ENCODE measurements at regions not wholly inside any gene's neighbourhood (a gene's known extent, or its start where the extent isn't known, plus 50 kb on each side); places are given as distances from the start of the nearest gene placed in this dataset.

DNA sequence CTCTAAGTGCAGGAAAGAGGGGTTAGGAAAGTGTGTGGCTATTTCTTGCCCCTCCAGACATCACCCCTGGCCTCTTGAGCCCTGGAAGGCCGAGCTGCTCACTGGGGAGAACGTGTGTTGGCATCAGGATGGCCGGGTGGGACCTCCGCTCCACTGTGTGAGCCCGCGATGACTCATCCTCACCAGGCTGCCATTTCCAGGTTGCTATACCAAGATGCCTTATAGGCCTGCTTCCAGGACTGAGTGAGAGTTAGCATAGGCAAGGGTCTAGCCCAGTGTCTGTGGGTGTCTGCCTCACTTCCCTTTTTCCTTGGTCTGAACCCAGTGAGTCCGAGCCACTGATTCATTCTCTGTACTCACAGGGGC lies 105.0 kb downstream of the MRPL14 start:
- Histone ChIP-seq H3K79me2 (ENCODE audit: insufficient read depth, low read length) (no peaks in the 10 kb centered on the region), H3K4me2 (replicated peaks; ENCODE audit: extremely low read depth, low read length, poor library complexity, severe bottlenecking) (no peak overlapping the region), H3K9me3 (replicated peaks in 1 of 2; ENCODE audit: control insufficient read depth in 1 of 2, insufficient read depth in 1 of 2, low read length in 2 of 2) (peaks cover 0 to 2% of the 10 kb centered on the region in 2 donors), H3K9ac (ENCODE audit: insufficient read depth, low read length, poor library complexity, severe bottlenecking) (no peak overlapping the region), H4K20me1 (ENCODE audit: insufficient read depth, low read length) (no peaks in the 10 kb centered on the region), H3K4me3 (replicated peaks in 1 of 3; ENCODE audit: low read depth in 2 of 3, low read length in 3 of 3) (no peak overlapping the region), H3K27ac (ENCODE audit: low read depth in 1 of 2, low read length in 2 of 2) (no peak overlapping the region), H3K36me3 (replicated peaks in 1 of 2; ENCODE audit: control insufficient read depth in 1 of 2, insufficient read depth in 2 of 2, low read length in 2 of 2) (no peaks in the 10 kb centered on the region), H3K4me1 (ENCODE audit: control insufficient read depth in 1 of 2, insufficient read depth in 2 of 2, low read length in 2 of 2) (peaks cover 0 to 8% of the 10 kb centered on the region in 2 donors), H3K27me3 (ENCODE audit: control insufficient read depth in 2 of 2, insufficient read depth in 2 of 2, low read length in 2 of 2) (peaks cover 0 to 2% of the 10 kb centered on the region in 2 donors), H2AFZ (ENCODE audit: insufficient read depth, low read depth, low read length, poor library complexity, severe bottlenecking) (no peak overlapping the region)
- TF ChIP-seq, protein P1, sequence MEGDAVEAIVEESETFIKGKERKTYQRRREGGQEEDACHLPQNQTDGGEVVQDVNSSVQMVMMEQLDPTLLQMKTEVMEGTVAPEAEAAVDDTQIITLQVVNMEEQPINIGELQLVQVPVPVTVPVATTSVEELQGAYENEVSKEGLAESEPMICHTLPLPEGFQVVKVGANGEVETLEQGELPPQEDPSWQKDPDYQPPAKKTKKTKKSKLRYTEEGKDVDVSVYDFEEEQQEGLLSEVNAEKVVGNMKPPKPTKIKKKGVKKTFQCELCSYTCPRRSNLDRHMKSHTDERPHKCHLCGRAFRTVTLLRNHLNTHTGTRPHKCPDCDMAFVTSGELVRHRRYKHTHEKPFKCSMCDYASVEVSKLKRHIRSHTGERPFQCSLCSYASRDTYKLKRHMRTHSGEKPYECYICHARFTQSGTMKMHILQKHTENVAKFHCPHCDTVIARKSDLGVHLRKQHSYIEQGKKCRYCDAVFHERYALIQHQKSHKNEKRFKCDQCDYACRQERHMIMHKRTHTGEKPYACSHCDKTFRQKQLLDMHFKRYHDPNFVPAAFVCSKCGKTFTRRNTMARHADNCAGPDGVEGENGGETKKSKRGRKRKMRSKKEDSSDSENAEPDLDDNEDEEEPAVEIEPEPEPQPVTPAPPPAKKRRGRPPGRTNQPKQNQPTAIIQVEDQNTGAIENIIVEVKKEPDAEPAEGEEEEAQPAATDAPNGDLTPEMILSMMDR (IDR thresholded peaks at IDR 0.05): no peak
- intact Hi-C loops (cut with micrococcal nuclease): no loop called here
- Mint-ChIP-seq H3K27me3 (ENCODE audit: low read depth in 3 of 3) (peaks cover 12 to 14% (median 13%) of the 10 kb centered on the region in 3 donors), H3K27ac (peak overlapping the region in 3 of 7 donors; percentile 49 to 91 (median 57)), H3K36me3 (peaks cover 0 to 6% of the 10 kb centered on the region in 2 donors), H3K4me3 (no peak overlapping the region), H3K9me3 (peaks cover 0 to 10% (median 6%) of the 10 kb centered on the region in 7 donors), H3K4me1 (peaks cover 16% of the 10 kb centered on the region)
- WGBS (ENCODE audit: insufficient coverage): 63% methylated on average over 5 of the region's 7 CpGs
- peak; percentile 70 to 84 (median 78) for DNase-seq

DNA sequence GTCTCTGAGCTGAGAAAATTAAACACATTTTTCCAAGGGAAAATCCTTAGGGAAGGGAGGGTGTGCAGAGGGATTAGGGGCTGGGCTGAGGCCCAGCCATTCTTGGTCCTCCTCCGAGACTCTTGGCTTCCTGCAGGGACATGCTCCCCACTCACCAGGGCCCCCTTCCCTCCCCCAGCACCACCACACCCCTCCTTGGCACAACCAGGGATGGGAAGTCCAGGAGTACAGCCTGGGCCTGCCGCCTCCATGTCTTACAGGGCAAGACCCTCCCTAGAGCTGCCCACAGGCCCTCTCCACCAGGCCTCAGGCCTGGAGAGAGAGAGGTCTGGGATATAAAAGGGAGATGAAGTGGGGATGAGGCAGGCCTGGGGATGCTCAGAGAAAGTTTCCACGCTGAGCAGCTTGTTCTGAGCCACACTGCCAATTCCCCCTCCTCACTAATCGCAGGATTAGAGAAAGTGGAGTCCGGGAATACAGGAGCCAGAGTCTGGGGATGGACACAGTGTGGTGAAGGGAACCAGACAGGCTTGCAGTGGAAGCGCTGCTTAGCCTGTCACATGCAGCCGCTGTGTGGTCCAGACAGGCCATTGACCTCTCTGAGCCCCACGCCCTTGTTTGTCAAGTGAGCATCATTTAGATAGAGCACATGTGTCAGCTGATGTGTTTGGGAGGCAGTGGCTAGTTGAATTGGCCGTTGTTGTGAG lies 105.5 kb downstream of the MRPL14 start:
- no peaks in the 10 kb centered on the region for H4K20me1 ChIP-seq (ENCODE audit: insufficient read depth, low read length)
- no peak overlapping the region for H3K9ac ChIP-seq (ENCODE audit: insufficient read depth, low read length, poor library complexity, severe bottlenecking)
- intact Hi-C loops (cut with micrococcal nuclease): no loop called here
- peaks cover 0 to 6% of the 10 kb centered on the region in 2 donors for H3K36me3 Mint-ChIP-seq
- H3K4me1 ChIP-seq (ENCODE audit: control insufficient read depth in 1 of 2, insufficient read depth in 2 of 2, low read length in 2 of 2): peaks cover 0 to 8% of the 10 kb centered on the region in 2 donors
- H3K9me3 Mint-ChIP-seq: peaks cover 0 to 11% (median 10%) of the 10 kb centered on the region in 7 donors
- H2AFZ ChIP-seq (ENCODE audit: insufficient read depth, low read depth, low read length, poor library complexity, severe bottlenecking): no peak overlapping the region
- H3K27ac ChIP-seq (ENCODE audit: low read depth in 1 of 2, low read length in 2 of 2): no peak overlapping the region
- peaks cover 8 to 14% (median 13%) of the 10 kb centered on the region in 3 donors for H3K27me3 Mint-ChIP-seq (ENCODE audit: low read depth in 3 of 3)
- H3K27ac Mint-ChIP-seq: peak overlapping the region in 2 of 7 donors; percentile 49 to 91
- H3K9me3 ChIP-seq (replicated peaks in 1 of 2; ENCODE audit: control insufficient read depth in 1 of 2, insufficient read depth in 1 of 2, low read length in 2 of 2): peaks cover 0 to 3% of the 10 kb centered on the region in 2 donors
- H3K36me3 ChIP-seq (replicated peaks in 1 of 2; ENCODE audit: control insufficient read depth in 1 of 2, insufficient read depth in 2 of 2, low read length in 2 of 2): no peaks in the 10 kb centered on the region
- H3K4me1 Mint-ChIP-seq: peaks cover 16% of the 10 kb centered on the region
- WGBS (ENCODE audit: insufficient coverage): 97% methylated on average over 3 of the region's 9 CpGs
- no peak overlapping the region for H3K4me2 ChIP-seq (replicated peaks; ENCODE audit: extremely low read depth, low read length, poor library complexity, severe bottlenecking)
- peaks cover 0 to 2% of the 10 kb centered on the region in 2 donors for H3K27me3 ChIP-seq (ENCODE audit: control insufficient read depth in 2 of 2, insufficient read depth in 2 of 2, low read length in 2 of 2)
- H3K79me2 ChIP-seq (ENCODE audit: insufficient read depth, low read length): no peaks in the 10 kb centered on the region
- DNase-seq: no peak
- TF ChIP-seq, protein P1 (IDR thresholded peaks at IDR 0.05): no peak
- H3K4me3 ChIP-seq (replicated peaks in 1 of 3; ENCODE audit: low read depth in 2 of 3, low read length in 3 of 3): no peak overlapping the region
- no peak overlapping the region for H3K4me3 Mint-ChIP-seq

All from CD14-positive monocyte (primary cell).